Neural crest cell (in vitro differentiated cells): ENCODE measurements at regions not wholly inside any gene's neighbourhood (a gene's known extent, or its start where the extent isn't known, plus 50 kb on each side); places are given as distances from the start of the nearest gene placed in this dataset.

Source experiments
- DNase-seq: peaks from one replicate; pipeline ENCODE4 v3.0.0; 2021; ENCODE audit warnings: low read depth, mixed read lengths, low spot score
- H3K27ac Mint-ChIP-seq: one replicate; pipeline ENCODE4 v1.8.0; 2021; ENCODE audit warnings: mild to moderate bottlenecking, mixed read lengths; ENCODE audit not compliant: unreplicated experiment
- H3K27me3 Mint-ChIP-seq: 2 replicates; pipeline ENCODE4 v1.8.0; 2021; ENCODE audit warnings: low read depth, mild to moderate bottlenecking, mixed read lengths
- H3K36me3 Mint-ChIP-seq: 2 replicates; pipeline ENCODE4 v1.8.0; 2021; ENCODE audit warnings: low read depth, mild to moderate bottlenecking, mixed read lengths
- H3K4me1 Mint-ChIP-seq: 2 replicates; pipeline ENCODE4 v1.8.0; 2021; ENCODE audit warnings: mixed read lengths
- H3K4me3 Mint-ChIP-seq: one replicate; pipeline ENCODE4 v1.8.0; 2021; ENCODE audit warnings: mild to moderate bottlenecking, mixed read lengths
- H3K9me3 Mint-ChIP-seq: 2 replicates; pipeline ENCODE4 v1.8.0; 2021; ENCODE audit warnings: mixed read lengths
- TF ChIP-seq, protein P1 (sequence below): fragments of 200-600 bp; sonication (generic); conservative IDR thresholded peaks from 2 replicates; pipeline ENCODE4 v1.5.0; 2021; ENCODE audit warnings: antibody characterized with exemption, mild to moderate bottlenecking

DNA sequence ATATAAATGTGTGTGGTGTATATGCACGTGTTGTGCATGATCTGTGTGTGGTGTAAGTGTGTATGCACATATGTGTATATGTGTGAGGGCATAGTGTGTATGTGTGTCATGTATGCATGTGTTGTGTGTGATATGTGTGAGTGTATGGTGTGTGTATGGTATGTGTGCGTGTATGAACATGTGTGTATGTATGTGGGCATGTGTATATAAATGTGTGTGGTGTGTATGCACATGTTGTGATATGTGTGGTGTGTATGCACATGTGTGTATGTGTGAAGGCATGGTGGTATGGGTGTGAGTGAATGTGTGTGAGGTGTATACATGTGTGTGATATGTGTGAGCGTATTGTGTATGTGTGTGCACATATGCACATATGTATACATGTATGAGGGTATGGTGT is 198.7 kb downstream of the RBFOX3 start:
- peaks cover 19% of the 10 kb centered on the region for H3K27me3 Mint-ChIP-seq

DNA sequence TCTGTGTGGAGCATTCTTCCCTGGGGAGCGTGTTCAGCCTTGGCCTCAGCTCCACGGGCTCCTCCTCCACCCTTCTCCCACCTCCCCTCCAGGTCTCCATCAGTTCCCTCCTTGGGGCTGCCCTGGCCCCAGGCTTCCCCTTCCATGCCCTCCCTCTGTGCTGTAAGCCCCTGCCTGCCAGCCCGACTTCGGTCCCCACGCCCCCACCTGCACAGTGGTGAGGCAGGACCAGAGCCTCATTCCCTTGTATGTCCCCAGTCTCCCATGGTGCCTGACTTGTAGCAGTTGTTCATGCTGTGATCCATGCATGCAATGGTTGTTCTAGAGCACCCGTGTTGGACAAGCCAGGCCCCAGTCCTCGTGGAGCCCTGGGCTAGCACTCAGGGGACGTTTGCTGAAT is 199.4 kb downstream of the RBFOX3 start:
- Mint-ChIP-seq H3K9me3 (no peaks in the 10 kb centered on the region), H3K36me3 (no peaks in the 10 kb centered on the region), H3K27me3 (peaks cover 26% of the 10 kb centered on the region), H3K4me1 (no peaks in the 10 kb centered on the region), H3K4me3 (no peak overlapping the region), H3K27ac (no peak overlapping the region)
- DNase-seq = no peak
- TF ChIP-seq, protein P1, sequence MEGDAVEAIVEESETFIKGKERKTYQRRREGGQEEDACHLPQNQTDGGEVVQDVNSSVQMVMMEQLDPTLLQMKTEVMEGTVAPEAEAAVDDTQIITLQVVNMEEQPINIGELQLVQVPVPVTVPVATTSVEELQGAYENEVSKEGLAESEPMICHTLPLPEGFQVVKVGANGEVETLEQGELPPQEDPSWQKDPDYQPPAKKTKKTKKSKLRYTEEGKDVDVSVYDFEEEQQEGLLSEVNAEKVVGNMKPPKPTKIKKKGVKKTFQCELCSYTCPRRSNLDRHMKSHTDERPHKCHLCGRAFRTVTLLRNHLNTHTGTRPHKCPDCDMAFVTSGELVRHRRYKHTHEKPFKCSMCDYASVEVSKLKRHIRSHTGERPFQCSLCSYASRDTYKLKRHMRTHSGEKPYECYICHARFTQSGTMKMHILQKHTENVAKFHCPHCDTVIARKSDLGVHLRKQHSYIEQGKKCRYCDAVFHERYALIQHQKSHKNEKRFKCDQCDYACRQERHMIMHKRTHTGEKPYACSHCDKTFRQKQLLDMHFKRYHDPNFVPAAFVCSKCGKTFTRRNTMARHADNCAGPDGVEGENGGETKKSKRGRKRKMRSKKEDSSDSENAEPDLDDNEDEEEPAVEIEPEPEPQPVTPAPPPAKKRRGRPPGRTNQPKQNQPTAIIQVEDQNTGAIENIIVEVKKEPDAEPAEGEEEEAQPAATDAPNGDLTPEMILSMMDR = no peak

More for the DNA sequence above, 198.7 kb downstream of the RBFOX3 start:
- no peak for DNase-seq
- Mint-ChIP-seq H3K4me3 (no peak overlapping the region), H3K27ac (no peak overlapping the region), H3K36me3 (no peaks in the 10 kb centered on the region), H3K4me1 (no peaks in the 10 kb centered on the region), H3K9me3 (no peaks in the 10 kb centered on the region)
- TF ChIP-seq, protein P1 = no peak

- H3K4me1 Mint-ChIP-seq = no peaks in the 10 kb centered on the region
- peaks cover 34% of the 10 kb centered on the region for H3K27me3 Mint-ChIP-seq
- TF ChIP-seq, protein P1 = no peak
- H3K36me3 Mint-ChIP-seq = no peaks in the 10 kb centered on the region
- H3K4me3 Mint-ChIP-seq = no peak overlapping the region
- no peaks in the 10 kb centered on the region for H3K9me3 Mint-ChIP-seq
- H3K27ac Mint-ChIP-seq = no peak overlapping the region
- no peak for DNase-seq
Measured at GRCh38 chr17:79410681-79411080, 200.2 kb downstream of the RBFOX3 start.

DNA sequence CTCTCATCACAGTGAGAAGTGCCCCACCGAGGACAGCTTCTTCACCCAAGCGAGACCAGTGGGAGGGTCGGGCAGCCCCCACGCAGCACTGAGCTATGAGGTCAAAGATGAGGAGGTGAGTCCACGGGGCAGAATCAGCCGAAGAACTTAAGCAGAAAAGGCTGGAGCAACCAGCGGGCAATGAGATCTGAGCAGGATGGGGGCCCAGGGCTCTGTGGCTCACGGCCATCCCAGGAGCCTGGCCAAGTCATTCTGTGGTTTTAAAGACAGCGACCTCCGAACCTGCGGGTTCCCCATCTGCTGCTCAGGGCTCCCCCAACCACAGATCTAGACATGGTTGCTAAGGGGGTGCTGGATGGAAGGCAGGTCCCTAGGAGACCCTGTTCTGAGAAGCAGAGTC is 202.6 kb downstream of the RBFOX3 start:
- TF ChIP-seq, protein P1 = no peak
- no peak overlapping the region for H3K4me3 Mint-ChIP-seq
- no peaks in the 10 kb centered on the region for H3K4me1 Mint-ChIP-seq
- peaks cover 45% of the 10 kb centered on the region for H3K27me3 Mint-ChIP-seq
- no peaks in the 10 kb centered on the region for H3K36me3 Mint-ChIP-seq
- DNase-seq = no peak
- no peak overlapping the region for H3K27ac Mint-ChIP-seq
- no peaks in the 10 kb centered on the region for H3K9me3 Mint-ChIP-seq

DNA sequence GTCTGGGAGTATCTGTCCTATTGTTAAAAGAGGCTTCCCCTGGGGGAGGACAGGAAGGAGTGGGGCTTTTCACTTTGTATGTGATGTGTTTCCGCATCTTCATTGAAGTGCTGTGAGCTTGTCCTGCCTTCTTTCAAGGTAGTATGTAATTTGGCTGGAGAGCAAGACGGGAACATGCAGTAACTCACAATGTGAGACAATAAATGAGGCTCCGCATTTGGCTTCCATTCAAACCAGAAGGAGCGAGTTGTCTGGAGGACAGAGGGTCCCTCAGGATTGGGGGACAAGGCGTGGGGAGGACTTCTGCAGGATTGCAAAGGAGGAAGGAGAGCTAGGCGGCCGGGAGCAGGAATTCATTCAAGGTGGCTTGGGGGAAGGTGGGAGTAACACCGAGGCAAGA is 203.5 kb downstream of the RBFOX3 start:
- H3K4me3 Mint-ChIP-seq = no peak overlapping the region
- H3K4me1 Mint-ChIP-seq = no peaks in the 10 kb centered on the region
- peaks cover 45% of the 10 kb centered on the region for H3K27me3 Mint-ChIP-seq
- H3K27ac Mint-ChIP-seq = no peak overlapping the region
- no peaks in the 10 kb centered on the region for H3K36me3 Mint-ChIP-seq
- TF ChIP-seq, protein P1 = no peak
- no peak for DNase-seq
- H3K9me3 Mint-ChIP-seq = no peaks in the 10 kb centered on the region

- H3K4me3 Mint-ChIP-seq = no peak overlapping the region
- H3K36me3 Mint-ChIP-seq = no peaks in the 10 kb centered on the region
- TF ChIP-seq, protein P1 = no peak
- peaks cover 46% of the 10 kb centered on the region for H3K27me3 Mint-ChIP-seq
- H3K4me1 Mint-ChIP-seq = peaks cover 2% of the 10 kb centered on the region
- H3K9me3 Mint-ChIP-seq = no peaks in the 10 kb centered on the region
- DNase-seq = no peak
- no peak overlapping the region for H3K27ac Mint-ChIP-seq
Measured at GRCh38 chr17:79406316-79406715, 204.5 kb downstream of the RBFOX3 start.
